Endothelial cell of umbilical vein (primary cell): ENCODE measurements at regions not wholly inside any gene's neighbourhood (a gene's known extent, or its start where the extent isn't known, plus 50 kb on each side); places are given as distances from the start of the nearest gene placed in this dataset.
"Not testable (repeated sequence)": the region's sequence is repeated elsewhere in the genome, so short reads cannot be mapped to it uniquely, and the experiment has no call there.

Source experiments
- CTCF ChIP-seq, 2 donors: IDR thresholded peaks; 1 replicate in 1 of 2; 2 replicates in 1 of 2; pipeline ENCODE4 v1.5.1; 2011; ENCODE audit warnings: low read length in 2 of 2, mild to moderate bottlenecking in 2 of 2, moderate library complexity in 2 of 2, control low read depth in 1 of 2, inconsistent platforms in 1 of 2, low read depth in 1 of 2; ENCODE audit not compliant: insufficient read depth in 1 of 2; ENCODE audit errors: extremely low read depth in 1 of 2
- POLR2A ChIP-seq: IDR thresholded peaks from 2 replicates; pipeline ENCODE4 v1.6.1; 2012; ENCODE audit warnings: low read depth, mild to moderate bottlenecking, control low read depth, low read length

GRCh38 chr7:16248556-16248955 is 172.8 kb downstream of the CRPPA start:
- not testable (repeated sequence) for TF ChIP-seq POLR2A; CTCF (IDR thresholded peaks at IDR 0.05; ENCODE audit: extremely low read depth in 1 of 2, insufficient read depth in 1 of 2, low read depth in 1 of 2, low read length in 2 of 2)
